Body of pancreas (tissue), 4 donors: ENCODE measurements at regions not wholly inside any gene's neighbourhood (a gene's known extent, or its start where the extent isn't known, plus 50 kb on each side); places are given as distances from the start of the nearest gene placed in this dataset.

Source experiments
- POLR2A ChIP-seq, 3 donors: fragments of 450-650 bp; IDR thresholded peaks; one replicate each; pipeline ENCODE4 v1.6.1; 2016; ENCODE audit warnings: antibody characterized with exemption in 3 of 3, mild to moderate bottlenecking in 2 of 3
- TF ChIP-seq, protein P1 (sequence below), 7 experiments: fragments of 450-650 bp in 4 of 7; fragments of 200-600 bp in 3 of 7; sonication (generic) in 3 of 7; IDR thresholded peaks; one replicate each; pipeline ENCODE4 v1.5.1; 2016 to 2019; ENCODE audit warnings: antibody characterized with exemption in 7 of 7

DNA sequence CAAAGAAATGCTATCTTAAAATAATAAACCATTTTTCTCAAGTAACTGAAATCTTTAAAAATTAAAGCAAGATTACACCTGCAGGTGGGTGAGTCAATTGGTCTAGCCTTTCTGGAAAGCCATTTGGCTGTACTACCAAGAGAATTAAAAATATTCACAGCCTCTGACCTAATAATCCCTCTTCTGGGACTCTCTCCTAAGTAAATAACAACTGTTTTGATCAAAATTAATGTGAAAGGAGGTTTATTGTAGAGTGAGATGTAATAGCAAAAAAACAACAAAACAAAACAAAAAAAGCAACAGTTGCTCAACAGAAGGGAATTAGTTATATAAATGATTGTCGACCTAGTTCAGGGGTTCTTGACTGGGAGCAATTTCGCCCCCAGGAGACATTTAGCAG, 89.0 kb downstream of the GEMIN8 start:
- TF ChIP-seq, protein P1, sequence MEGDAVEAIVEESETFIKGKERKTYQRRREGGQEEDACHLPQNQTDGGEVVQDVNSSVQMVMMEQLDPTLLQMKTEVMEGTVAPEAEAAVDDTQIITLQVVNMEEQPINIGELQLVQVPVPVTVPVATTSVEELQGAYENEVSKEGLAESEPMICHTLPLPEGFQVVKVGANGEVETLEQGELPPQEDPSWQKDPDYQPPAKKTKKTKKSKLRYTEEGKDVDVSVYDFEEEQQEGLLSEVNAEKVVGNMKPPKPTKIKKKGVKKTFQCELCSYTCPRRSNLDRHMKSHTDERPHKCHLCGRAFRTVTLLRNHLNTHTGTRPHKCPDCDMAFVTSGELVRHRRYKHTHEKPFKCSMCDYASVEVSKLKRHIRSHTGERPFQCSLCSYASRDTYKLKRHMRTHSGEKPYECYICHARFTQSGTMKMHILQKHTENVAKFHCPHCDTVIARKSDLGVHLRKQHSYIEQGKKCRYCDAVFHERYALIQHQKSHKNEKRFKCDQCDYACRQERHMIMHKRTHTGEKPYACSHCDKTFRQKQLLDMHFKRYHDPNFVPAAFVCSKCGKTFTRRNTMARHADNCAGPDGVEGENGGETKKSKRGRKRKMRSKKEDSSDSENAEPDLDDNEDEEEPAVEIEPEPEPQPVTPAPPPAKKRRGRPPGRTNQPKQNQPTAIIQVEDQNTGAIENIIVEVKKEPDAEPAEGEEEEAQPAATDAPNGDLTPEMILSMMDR (IDR thresholded peaks at IDR 0.05), result no peak
- TF ChIP-seq POLR2A (IDR thresholded peaks at IDR 0.05), result no peak
